Prostate gland (tissue), 2 donors: ENCODE measurements at regions not wholly inside any gene's neighbourhood (a gene's known extent, or its start where the extent isn't known, plus 50 kb on each side); places are given as distances from the start of the nearest gene placed in this dataset.

ENCODE experiments used
- DNase-seq: peaks from one replicate; pipeline ENCODE4 v3.0.0-alpha.2; 2019; ENCODE audit warnings: low spot score
- H3K27ac ChIP-seq, 2 donors: fragments of 200-600 bp; sonication (generic); 2 replicates each; pipeline ENCODE4 v1.5.1; 2017 to 2019
- H3K27me3 ChIP-seq: fragments of 200-600 bp; sonication (generic); replicated peaks from 2 replicates; pipeline ENCODE4 v1.5.1; 2019; ENCODE audit not compliant: insufficient read depth
- H3K36me3 ChIP-seq, 2 donors: fragments of 200-600 bp; sonication (generic); 1 replicate in 1 of 2; 2 replicates in 1 of 2; pipeline versions ENCODE4 v1.5.1 to v1.8.1; 2017 to 2019
- H3K4me1 ChIP-seq: fragments of 200-600 bp; sonication (generic); replicated peaks from 2 replicates; pipeline ENCODE4 v1.5.1; 2019
- H3K4me3 ChIP-seq, 2 donors: fragments of 200-600 bp; sonication (generic); 2 replicates each; pipeline ENCODE4 v1.5.1; 2017 to 2019
- H3K9me3 ChIP-seq: fragments of 200-600 bp; sonication (generic); 2 replicates; pipeline ENCODE4 v1.5.1; 2017
- CTCF ChIP-seq, 4 experiments: fragments of 200-600 bp in 2 of 4; fragments of 450-650 bp in 2 of 4; sonication (generic) in 2 of 4; IDR thresholded peaks; 1 replicate in 3 of 4; 2 replicates in 1 of 4; pipeline ENCODE4 v1.5.1; 2016 to 2019; ENCODE audit warnings: antibody characterized with exemption in 4 of 4, mild to moderate bottlenecking in 2 of 4, moderate library complexity in 2 of 4
- POLR2A ChIP-seq: fragments of 450-650 bp; IDR thresholded peaks from one replicate; pipeline ENCODE4 v1.6.1; 2016; ENCODE audit warnings: antibody characterized with exemption, mild to moderate bottlenecking
- POLR2AphosphoS5 ChIP-seq: sonication (generic); formaldehyde crosslinking; IDR thresholded peaks from one replicate; pipeline ENCODE4 v1.6.1; 2017; ENCODE audit warnings: antibody characterized with exemption
- WGBS: methylation state at CpG from one replicate; pipeline ENCODE4 v1.1.5; 2018; 5-methylcytosine and 5-hydroxymethylcytosine counted together
- intact Hi-C: fragments of 100-400 bp; cut with DNase I; formaldehyde crosslinking; loops from one replicate; pipeline ENCODE4 v1.14.2; 2022

- Histone ChIP-seq H3K36me3 (no peaks in the 10 kb centered on the region), H3K4me3 (no peak overlapping the region), H3K27ac (no peak overlapping the region), H3K27me3 (no peaks in the 10 kb centered on the region), H3K4me1 (no peaks in the 10 kb centered on the region), H3K9me3 (no peaks in the 10 kb centered on the region)
- no peak for DNase-seq
- WGBS: 14% methylated on average over 7 of the region's 7 CpGs
- TF ChIP-seq CTCF (IDR thresholded peaks at IDR 0.05): no peak
- intact Hi-C loops: no loop called here
These were observed 295.7 kb upstream of the SOX14 start for GRCh38 chr3:137468446-137468845.

GRCh38 chr3:137469263-137469662, 294.9 kb upstream of the SOX14 start:
- TF ChIP-seq POLR2AphosphoS5 (no peak), CTCF (IDR thresholded peaks at IDR 0.05) (no peak), POLR2A (no peak)
- DNase-seq: no peak
- Histone ChIP-seq H3K36me3 (no peaks in the 10 kb centered on the region), H3K4me3 (no peak overlapping the region), H3K27me3 (no peaks in the 10 kb centered on the region), H3K9me3 (no peaks in the 10 kb centered on the region), H3K4me1 (no peaks in the 10 kb centered on the region), H3K27ac (no peak overlapping the region)
- intact Hi-C loops: no loop called here

GRCh38 chr3:137471130-137471529, 293.0 kb upstream of the SOX14 start:
- intact Hi-C loops: no loop called here
- no peaks in the 10 kb centered on the region for H3K9me3 ChIP-seq
- H3K4me3 ChIP-seq: no peak overlapping the region
- no peak for DNase-seq
- no peak overlapping the region for H3K27ac ChIP-seq
- no peaks in the 10 kb centered on the region for H3K27me3 ChIP-seq
- H3K36me3 ChIP-seq: no peaks in the 10 kb centered on the region
- 72% methylated on average over 4 of the region's 4 CpGs for WGBS
- no peaks in the 10 kb centered on the region for H3K4me1 ChIP-seq
- TF ChIP-seq POLR2A: no peak
- no peak for TF ChIP-seq POLR2AphosphoS5
- TF ChIP-seq CTCF (IDR thresholded peaks at IDR 0.05): no peak

- Histone ChIP-seq H3K27me3 (no peaks in the 10 kb centered on the region), H3K36me3 (no peaks in the 10 kb centered on the region), H3K4me3 (no peak overlapping the region), H3K4me1 (no peaks in the 10 kb centered on the region), H3K27ac (no peak overlapping the region), H3K9me3 (no peaks in the 10 kb centered on the region)
- TF ChIP-seq POLR2A (no peak), POLR2AphosphoS5 (no peak), CTCF (IDR thresholded peaks at IDR 0.05) (no peak)
- intact Hi-C loops: no loop called here
- 82% methylated on average over 5 of the region's 5 CpGs for WGBS
- no peak for DNase-seq
These were observed 292.4 kb upstream of the SOX14 start for GRCh38 chr3:137471558-137472204.

- Histone ChIP-seq H3K9me3 (no peaks in the 10 kb centered on the region), H3K36me3 (no peaks in the 10 kb centered on the region), H3K4me1 (no peaks in the 10 kb centered on the region), H3K27me3 (no peaks in the 10 kb centered on the region), H3K4me3 (no peak overlapping the region), H3K27ac (no peak overlapping the region)
- TF ChIP-seq CTCF (IDR thresholded peaks at IDR 0.05) (no peak), POLR2AphosphoS5 (no peak), POLR2A (no peak)
- no peak for DNase-seq
- 31% methylated on average over 6 of the region's 6 CpGs for WGBS
- intact Hi-C loops: no loop called here
These were observed 286.5 kb upstream of the SOX14 start for GRCh38 chr3:137477614-137478013.
